ENCODE measurements at regions not wholly inside any gene's neighbourhood (a gene's known extent, or its start where the extent isn't known, plus 50 kb on each side); places are given as distances from the start of the nearest gene placed in this dataset.

DNA sequence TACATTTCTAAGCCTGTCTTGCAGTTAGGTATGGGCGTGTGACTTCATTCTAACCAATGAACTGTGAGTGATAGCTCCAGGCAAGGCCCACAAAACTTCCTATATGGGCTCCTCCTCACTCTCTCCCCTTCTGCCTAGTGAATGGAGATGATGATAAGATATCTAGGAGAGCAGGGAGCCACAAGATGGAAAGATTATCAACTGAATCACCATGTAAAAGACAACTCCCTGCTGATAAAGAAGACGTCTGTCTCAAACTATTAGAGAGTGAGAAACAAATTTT, 237.1 kb downstream of the GPD2 start:
- Histone ChIP-seq H3K36me3 (no peaks in the 10 kb centered on the region), H3K4me3 (no peak overlapping the region), H3K27ac (no peak overlapping the region), H3K9me3 (peaks cover 0 to 5% (median 0%) of the 10 kb centered on the region in 12 donors), H3K27me3 (no peaks in the 10 kb centered on the region), H3K4me1 (no peaks in the 10 kb centered on the region)
- ATAC-seq (no peak), DNase-seq (no peak)
- intact Hi-C loops (cut with DNase I) = no loop called here
- WGBS, 4 donors = 67 to 77% (median 73%) methylated on average over 2 of the region's 2 CpGs
- TF ChIP-seq POLR2A (IDR thresholded peaks at IDR 0.05) (no peak), CTCF (IDR thresholded peaks at IDR 0.05) (no peak)

GRCh38 chr2:156673981-156674380, 237.8 kb downstream of the GPD2 start:
- H3K9me3 ChIP-seq = no peaks in the 10 kb centered on the region
- intact Hi-C loops (cut with DNase I) = no loop called here
- H3K4me3 ChIP-seq = no peak overlapping the region
- 63 to 84% (median 75%) methylated on average over 2 of the region's 2 CpGs for WGBS, 4 donors
- DNase-seq = no peak
- no peak overlapping the region for H3K27ac ChIP-seq
- TF ChIP-seq POLR2A (IDR thresholded peaks at IDR 0.05) = no peak
- TF ChIP-seq CTCF (IDR thresholded peaks at IDR 0.05) = no peak
- H3K36me3 ChIP-seq = no peaks in the 10 kb centered on the region
- no peak for ATAC-seq
- H3K27me3 ChIP-seq = no peaks in the 10 kb centered on the region
- no peaks in the 10 kb centered on the region for H3K4me1 ChIP-seq

- H3K9me3 ChIP-seq = no peaks in the 10 kb centered on the region
- peak in 1 of 4 donors; percentile 68 for ATAC-seq
- H3K27me3 ChIP-seq = no peaks in the 10 kb centered on the region
- no peak overlapping the region for H3K27ac ChIP-seq
- no peak for TF ChIP-seq CTCF (IDR thresholded peaks at IDR 0.05)
- TF ChIP-seq POLR2A (IDR thresholded peaks at IDR 0.05) = no peak
- WGBS, 4 donors = 39 to 53% (median 45%) methylated on average over 3 of the region's 3 CpGs
- H3K4me3 ChIP-seq = no peak overlapping the region
- H3K4me1 ChIP-seq = no peaks in the 10 kb centered on the region
- DNase-seq = no peak
- H3K36me3 ChIP-seq = no peaks in the 10 kb centered on the region
- intact Hi-C loops (cut with DNase I) = no loop called here
These were observed 239.7 kb downstream of the GPD2 start for GRCh38 chr2:156675896-156676295.

GRCh38 chr2:156679820-156680219, 243.6 kb downstream of the GPD2 start:
- intact Hi-C loops (cut with DNase I) = no loop called here
- H3K4me1 ChIP-seq = no peaks in the 10 kb centered on the region
- 89 to 96% (median 94%) methylated on average over 2 of the region's 2 CpGs for WGBS, 4 donors
- TF ChIP-seq POLR2A (IDR thresholded peaks at IDR 0.05) (no peak), CTCF (IDR thresholded peaks at IDR 0.05) (no peak)
- ATAC-seq (no peak), DNase-seq (no peak)
- no peak overlapping the region for H3K27ac ChIP-seq
- H3K4me3 ChIP-seq = no peak overlapping the region
- H3K36me3 ChIP-seq = no peaks in the 10 kb centered on the region
- no peaks in the 10 kb centered on the region for H3K27me3 ChIP-seq
- no peaks in the 10 kb centered on the region for H3K9me3 ChIP-seq

All from heart left ventricle (tissue), 16 donors.